Astrocyte of the spinal cord (primary cell): ENCODE measurements at regions not wholly inside any gene's neighbourhood (a gene's known extent, or its start where the extent isn't known, plus 50 kb on each side); places are given as distances from the start of the nearest gene placed in this dataset.
"Not testable (repeated sequence)": the region's sequence is repeated elsewhere in the genome, so short reads cannot be mapped to it uniquely, and the experiment has no call there.

Source experiments
- DNase-seq: peaks from one replicate; pipeline ENCODE4 v3.0.0; 2011; ENCODE audit warnings: low read depth, low spot score
- H3K4me3 ChIP-seq: 2 replicates; pipeline ENCODE4 v1.5.1; 2011; ENCODE audit warnings: low read depth, mild to moderate bottlenecking, low read length, moderate library complexity
- in situ Hi-C: cut with HindIII; loops from 2 replicates; pipeline ENCODE4 v1.10.0; 2017; ENCODE audit warnings: low sequenced_read_pairs

GRCh38 chr12:9430385-9430784 lies 177.3 kb downstream of the KLRB1 start:
- DNase-seq, in situ Hi-C loops: not testable (repeated sequence)

DNA sequence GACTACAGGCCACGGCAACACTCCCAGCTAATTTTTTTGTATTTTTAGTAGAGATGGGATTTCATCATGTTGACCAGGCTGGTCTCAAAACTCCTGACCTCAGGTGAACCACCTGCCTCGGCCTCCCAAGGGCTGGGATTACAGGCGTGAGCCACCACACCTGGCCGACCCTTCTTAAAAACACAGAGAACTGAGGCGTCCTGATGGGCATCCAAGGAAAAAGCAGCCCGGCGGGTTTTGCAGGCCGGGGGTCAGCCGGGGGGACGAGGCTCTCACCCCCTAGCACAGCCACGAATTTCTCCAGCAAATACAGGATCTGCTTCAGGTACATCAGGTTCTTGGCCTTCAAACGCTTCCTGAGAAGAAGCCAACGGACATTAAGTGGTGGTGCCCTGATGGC lies 178.9 kb downstream of the KLRB1 start:
- H3K4me3 ChIP-seq, DNase-seq, in situ Hi-C loops: not testable (repeated sequence)

More at GRCh38 chr12:9430385-9430784, 177.3 kb downstream of the KLRB1 start:
- not testable (repeated sequence) for H3K4me3 ChIP-seq

- DNase-seq, H3K4me3 ChIP-seq, in situ Hi-C loops: not testable (repeated sequence)
Observed at GRCh38 chr12:9425429-9425828, 182.3 kb downstream of the KLRB1 start.

- in situ Hi-C loops = not testable (repeated sequence)
Observed at GRCh38 chr12:9424175-9424740, 183.5 kb downstream of the KLRB1 start.

DNA sequence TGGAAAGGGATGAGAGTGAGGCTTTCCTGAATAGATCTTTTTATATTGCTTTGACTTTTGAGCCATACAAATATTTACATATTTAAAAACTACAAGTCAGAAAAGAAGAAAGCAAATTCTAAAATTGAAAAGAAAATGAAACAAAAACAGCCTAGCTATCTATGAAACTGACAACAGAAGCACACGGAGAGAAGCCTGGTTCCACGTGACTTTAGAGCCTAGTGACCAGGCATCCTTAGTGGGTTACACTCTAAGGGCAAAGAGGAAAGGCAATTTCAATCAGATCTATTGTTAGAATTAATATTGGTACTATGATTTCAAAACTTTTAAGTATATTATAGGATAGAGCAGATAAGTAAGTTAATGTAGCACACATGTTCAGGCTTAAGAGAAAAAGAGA lies 185.0 kb downstream of the KLRB1 start:
- H3K4me3 ChIP-seq, DNase-seq, in situ Hi-C loops: not testable (repeated sequence)

More at GRCh38 chr12:9424175-9424740, 183.5 kb downstream of the KLRB1 start:
- not testable (repeated sequence) for DNase-seq, H3K4me3 ChIP-seq

DNA sequence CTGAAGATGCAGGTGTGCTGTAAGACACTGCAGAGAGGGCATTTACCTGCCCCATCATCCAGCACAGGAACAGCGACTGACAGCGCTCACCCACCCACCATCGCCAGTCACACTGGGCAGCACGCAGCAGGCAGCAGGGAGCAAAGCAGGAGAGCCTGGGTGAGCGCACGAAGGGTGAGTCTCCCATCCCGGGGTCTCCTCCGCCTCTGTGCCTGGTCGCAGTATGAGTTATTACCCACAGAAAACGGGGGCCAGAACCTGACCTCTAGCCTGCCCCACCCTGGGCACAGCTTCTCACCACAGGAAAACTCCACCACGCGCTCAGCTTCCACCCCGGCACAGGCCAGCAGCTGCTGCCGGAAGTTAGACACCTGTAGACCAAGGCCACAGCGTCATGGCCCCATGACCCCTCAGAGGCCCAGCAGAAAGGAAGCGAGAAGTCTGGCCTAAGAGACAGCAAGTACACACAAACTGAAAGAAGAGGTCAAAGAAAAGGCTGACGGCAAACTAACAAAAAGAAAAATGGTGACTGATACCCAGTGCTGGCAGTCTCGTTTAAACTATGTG lies 186.1 kb downstream of the KLRB1 start:
- H3K4me3 ChIP-seq, DNase-seq, in situ Hi-C loops: not testable (repeated sequence)

DNA sequence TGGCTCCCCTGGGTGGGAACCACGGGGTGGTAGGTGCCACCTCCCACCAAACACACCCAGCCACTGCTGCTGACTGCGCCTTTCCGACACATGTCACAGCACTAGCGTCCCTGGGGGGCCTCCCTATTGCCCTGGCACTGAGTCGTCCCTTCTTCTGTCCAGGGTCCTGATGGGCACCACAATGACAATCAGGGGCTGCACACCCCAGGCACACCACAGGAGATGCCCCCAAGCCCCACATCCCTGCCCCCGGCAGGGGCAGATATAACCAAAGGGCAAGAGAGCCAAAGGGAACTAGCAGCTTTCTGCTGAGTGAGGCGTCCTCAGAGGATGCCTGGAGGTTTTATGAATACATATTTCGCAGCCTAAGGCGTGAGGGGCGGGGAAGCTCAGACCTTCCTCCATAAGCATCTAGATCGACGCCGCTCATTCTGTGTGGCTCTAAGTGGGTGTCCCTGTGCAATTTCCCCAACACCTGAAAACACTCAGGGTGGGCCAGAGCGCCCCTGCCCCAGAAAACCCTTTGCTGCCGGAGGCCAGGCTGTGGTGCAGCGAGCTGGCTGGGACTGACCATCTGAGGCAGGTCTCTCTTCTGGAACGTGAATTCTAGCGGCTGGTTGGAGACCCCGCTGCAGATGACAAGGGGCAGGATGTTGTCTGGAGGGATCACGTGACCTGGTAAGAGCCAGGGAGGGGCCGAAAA lies 186.7 kb downstream of the KLRB1 start:
- DNase-seq, in situ Hi-C loops, H3K4me3 ChIP-seq: not testable (repeated sequence)

- H3K4me3 ChIP-seq, in situ Hi-C loops, DNase-seq: not testable (repeated sequence)
Observed at GRCh38 chr12:9418669-9419041, 189.1 kb downstream of the KLRB1 start.

DNA sequence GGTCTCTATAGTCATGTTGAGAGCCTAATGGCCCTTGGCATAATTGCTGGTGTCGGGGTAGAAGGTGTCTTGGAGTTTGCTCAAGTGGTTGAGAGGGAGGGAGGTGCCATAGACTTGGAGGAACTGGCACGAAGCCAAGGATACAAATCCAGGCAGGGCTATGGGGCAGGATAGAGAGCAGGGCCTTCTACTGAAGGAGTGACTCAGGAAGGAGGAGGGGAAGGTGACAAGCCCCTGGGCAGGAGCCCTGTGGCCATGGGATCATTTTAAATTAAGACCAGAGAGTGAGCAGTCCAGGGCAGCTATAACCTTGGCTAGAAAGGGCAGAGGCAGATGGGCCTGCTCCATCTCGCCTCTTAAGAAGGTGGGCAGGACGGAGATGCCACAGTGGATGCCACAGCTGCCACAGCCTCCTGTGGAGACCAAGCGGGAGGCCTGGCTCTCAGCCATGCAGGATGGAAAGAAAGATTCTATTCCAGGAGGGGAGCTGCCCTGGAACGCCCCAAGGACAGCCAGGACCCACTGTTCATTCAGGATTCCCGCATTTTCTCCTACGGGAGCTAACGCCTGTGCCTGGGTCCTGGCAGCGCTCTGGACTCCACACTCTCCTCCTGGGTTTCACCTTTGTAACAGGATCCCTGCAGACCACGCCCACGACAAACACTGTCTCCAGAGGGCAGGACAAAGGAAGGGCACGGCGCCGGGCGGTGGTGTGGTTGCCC lies 189.6 kb downstream of the KLRB1 start:
- in situ Hi-C loops, H3K4me3 ChIP-seq, DNase-seq: not testable (repeated sequence)

DNA sequence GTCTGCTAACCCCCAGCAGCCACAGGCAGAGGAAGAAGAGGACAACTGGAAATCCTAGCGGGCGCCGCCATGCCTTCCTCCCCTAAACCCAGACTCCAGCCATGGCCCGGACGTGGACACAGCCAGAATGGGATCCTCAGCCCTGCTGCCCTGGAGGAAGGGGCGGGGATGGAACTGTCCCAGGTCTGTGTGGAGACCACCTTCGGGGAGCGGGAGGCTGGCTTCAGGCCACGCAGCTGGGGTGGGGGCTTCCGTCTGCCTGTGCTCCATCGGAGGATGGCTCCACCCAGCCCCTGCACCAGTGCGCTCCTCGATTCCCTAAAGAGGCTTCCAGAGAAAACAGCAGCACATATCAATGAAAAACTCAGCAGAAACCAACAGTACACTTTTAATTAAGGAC lies 190.4 kb downstream of the KLRB1 start:
- in situ Hi-C loops, H3K4me3 ChIP-seq, DNase-seq: not testable (repeated sequence)

DNA sequence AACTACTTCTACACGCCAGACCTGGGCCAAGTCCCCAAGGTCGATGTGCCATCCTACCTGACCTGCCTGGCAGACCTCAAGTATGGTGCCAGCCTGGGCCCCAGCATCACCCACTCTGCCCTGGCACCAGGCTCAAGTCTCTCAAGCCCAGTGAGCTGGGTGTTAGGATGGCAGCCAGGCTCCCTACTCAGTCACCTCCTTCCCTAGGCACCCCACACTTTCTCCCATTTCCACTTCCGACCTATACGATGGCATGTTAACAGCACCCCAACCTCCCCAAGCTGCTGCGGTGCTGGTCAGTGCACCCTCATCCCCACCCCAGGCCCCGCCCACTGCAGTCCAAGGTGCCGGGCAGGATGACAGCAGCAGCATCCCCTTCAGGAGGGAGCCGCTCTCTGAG lies 191.4 kb downstream of the KLRB1 start:
- DNase-seq, H3K4me3 ChIP-seq, in situ Hi-C loops: not testable (repeated sequence)

DNA sequence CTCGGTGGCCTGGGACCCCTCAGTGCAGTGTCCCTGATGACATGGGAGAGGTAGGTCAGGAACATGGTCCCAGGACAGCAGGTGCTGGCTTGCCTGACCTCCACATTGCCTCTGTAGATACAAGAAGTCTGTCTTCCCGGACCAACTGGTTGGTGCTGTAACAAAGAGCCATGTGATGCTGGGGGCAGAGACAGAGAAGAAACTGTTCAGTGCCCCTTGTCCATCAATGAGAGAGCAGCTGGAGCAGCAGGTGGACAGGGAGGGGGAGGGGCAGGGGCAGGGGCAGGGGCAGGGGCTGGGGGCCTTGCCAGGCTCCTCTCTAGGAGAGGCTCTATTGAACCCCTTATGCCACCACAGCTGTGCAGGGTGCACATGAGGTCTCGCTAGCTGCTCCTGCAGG lies 191.8 kb downstream of the KLRB1 start:
- in situ Hi-C loops = not testable (repeated sequence)

GRCh38 chr12:9413862-9414261 lies 193.9 kb downstream of the KLRB1 start:
- not testable (repeated sequence) for DNase-seq

More for the DNA sequence above, 191.8 kb downstream of the KLRB1 start:
- not testable (repeated sequence) for H3K4me3 ChIP-seq, DNase-seq

GRCh38 chr12:9412459-9412858 lies 195.3 kb downstream of the KLRB1 start:
- in situ Hi-C loops, H3K4me3 ChIP-seq: not testable (repeated sequence)

More at GRCh38 chr12:9413862-9414261, 193.9 kb downstream of the KLRB1 start:
- H3K4me3 ChIP-seq, in situ Hi-C loops: not testable (repeated sequence)

DNA sequence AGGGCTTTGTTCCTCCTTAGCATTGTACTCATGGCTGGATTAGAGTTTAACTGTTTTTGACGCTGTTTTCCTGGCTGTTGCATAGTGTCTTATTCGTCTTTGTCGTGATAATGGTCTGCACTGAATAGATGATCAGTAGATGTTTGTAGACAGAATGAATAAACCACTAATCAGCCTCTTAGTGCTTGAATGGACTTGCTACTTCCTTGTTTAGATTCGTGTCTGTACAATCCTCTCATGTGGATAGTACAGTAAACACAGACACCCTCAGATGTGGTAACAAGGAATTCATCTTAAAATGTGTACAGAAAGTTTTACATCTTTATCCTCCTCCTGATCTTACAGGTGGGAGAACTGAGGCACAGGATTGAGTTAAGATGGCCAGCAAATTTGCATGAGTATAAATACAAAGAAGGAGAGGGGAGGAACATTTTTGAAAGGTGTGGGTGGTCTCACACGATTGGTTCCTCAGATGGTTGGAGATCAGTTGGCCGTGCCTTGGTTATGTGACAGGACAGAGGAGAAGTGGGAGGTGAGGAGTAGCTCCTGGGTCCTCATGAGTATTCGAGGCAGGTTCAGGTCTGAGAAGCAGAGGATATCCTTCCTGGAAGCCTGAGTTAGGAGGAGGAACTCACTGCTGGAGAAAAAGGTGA lies 196.0 kb downstream of the KLRB1 start:
- in situ Hi-C loops, DNase-seq, H3K4me3 ChIP-seq: not testable (repeated sequence)

More at GRCh38 chr12:9412459-9412858, 195.3 kb downstream of the KLRB1 start:
- not testable (repeated sequence) for DNase-seq

DNA sequence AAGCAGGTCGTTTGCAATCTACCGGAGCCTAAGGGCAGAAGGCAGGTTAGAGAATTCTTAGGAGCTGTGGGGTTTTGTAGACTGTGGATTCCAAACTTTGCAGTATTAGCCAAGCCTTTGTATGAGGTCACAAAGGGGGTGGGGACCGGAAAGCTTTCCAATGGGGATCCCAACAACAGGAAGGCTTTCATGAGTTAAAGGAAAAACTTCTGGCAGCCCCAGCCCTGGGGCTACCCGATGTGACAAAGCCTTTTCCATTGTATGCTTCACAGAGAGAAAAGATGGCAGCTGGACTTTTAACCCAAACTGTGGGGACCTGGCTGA lies 199.2 kb upstream of the PZP start:
- DNase-seq, in situ Hi-C loops, H3K4me3 ChIP-seq: not testable (repeated sequence)
